Nephron (organoid): ENCODE measurements at regions not wholly inside any gene's neighbourhood (a gene's known extent, or its start where the extent isn't known, plus 50 kb on each side); places are given as distances from the start of the nearest gene placed in this dataset.

Experiments used
- H3K27ac Mint-ChIP-seq, 3 experiments: 2 replicates each; pipeline ENCODE4 v1.8.0; 2020; ENCODE audit warnings: mixed read lengths in 3 of 3, mild to moderate bottlenecking in 2 of 3, moderate library complexity in 1 of 3
- H3K27me3 Mint-ChIP-seq: 2 replicates; pipeline ENCODE4 v1.8.0; 2021; ENCODE audit warnings: low read depth, mild to moderate bottlenecking, moderate library complexity, mixed read lengths
- H3K36me3 Mint-ChIP-seq: 2 replicates; pipeline ENCODE4 v1.8.0; 2020; ENCODE audit warnings: low read depth, mixed read lengths
- H3K4me1 Mint-ChIP-seq: 2 replicates; pipeline ENCODE4 v1.8.0; 2020; ENCODE audit warnings: mixed read lengths
- H3K4me3 Mint-ChIP-seq, 3 experiments: 2 replicates each; pipeline ENCODE4 v1.8.0; 2020; ENCODE audit warnings: mild to moderate bottlenecking in 3 of 3, mixed read lengths in 3 of 3, moderate library complexity in 2 of 3
- H3K9me3 Mint-ChIP-seq: 2 replicates; pipeline ENCODE4 v1.8.0; 2020; ENCODE audit warnings: mixed read lengths
- CTCF ChIP-seq, 3 experiments: fragments of 200-600 bp; sonication (generic); IDR thresholded peaks; one replicate each; pipeline ENCODE4 v1.5.0; 2021; ENCODE audit warnings: antibody characterized with exemption in 3 of 3; ENCODE audit not compliant: unreplicated experiment in 3 of 3

DNA sequence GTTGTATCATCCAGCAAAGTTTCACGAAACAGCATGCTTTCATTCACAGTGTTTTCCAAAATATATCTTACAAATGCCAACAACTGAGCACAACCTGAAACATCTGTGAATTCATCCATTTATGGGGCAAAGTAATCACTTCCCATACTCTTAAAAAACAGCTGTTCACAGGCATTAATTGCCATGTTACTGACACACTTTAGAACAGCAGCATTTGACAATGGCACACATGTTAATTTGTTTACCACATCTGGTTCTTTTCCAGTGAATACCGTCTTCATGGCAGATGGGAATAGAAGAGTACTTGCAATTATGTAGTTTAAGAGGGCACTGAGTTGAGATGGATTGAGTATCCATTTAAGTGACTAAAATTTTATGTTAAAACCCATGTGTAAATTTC is 347.4 kb upstream of the LRP1B start:
- Mint-ChIP-seq H3K36me3 (no peaks in the 10 kb centered on the region), H3K4me1 (no peaks in the 10 kb centered on the region)

DNA sequence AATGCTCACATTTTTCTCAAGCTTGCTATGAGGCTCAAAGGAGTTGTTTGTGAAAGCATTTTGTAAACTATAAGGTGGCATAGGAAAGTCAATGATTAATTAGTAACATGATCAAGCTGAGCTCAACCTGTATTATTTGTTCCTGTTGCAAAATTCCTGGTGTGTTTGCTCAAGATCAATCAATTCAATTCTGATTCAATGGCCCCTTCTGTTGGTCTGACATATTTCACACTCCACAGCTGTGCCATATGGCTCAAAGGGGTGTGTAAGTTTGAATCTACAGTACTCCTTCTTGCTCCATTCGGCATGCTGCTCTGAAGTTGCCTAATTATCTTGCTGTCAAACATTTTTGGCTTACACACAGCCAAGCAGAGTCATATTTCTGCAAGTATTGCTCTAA is 341.6 kb upstream of the LRP1B start:
- no peaks in the 10 kb centered on the region for H3K4me1 Mint-ChIP-seq
- no peak overlapping the region for H3K4me3 Mint-ChIP-seq
- no peaks in the 10 kb centered on the region for H3K27me3 Mint-ChIP-seq
- H3K9me3 Mint-ChIP-seq = no peaks in the 10 kb centered on the region
- H3K27ac Mint-ChIP-seq = no peak overlapping the region
- no peak for TF ChIP-seq CTCF (IDR thresholded peaks at IDR 0.05; ENCODE audit: unreplicated experiment in 3 of 3)
- H3K36me3 Mint-ChIP-seq = no peaks in the 10 kb centered on the region

More for the DNA sequence above, 347.4 kb upstream of the LRP1B start:
- H3K27ac Mint-ChIP-seq = no peak overlapping the region
- no peak for TF ChIP-seq CTCF (IDR thresholded peaks at IDR 0.05; ENCODE audit: unreplicated experiment in 3 of 3)
- no peaks in the 10 kb centered on the region for H3K27me3 Mint-ChIP-seq
- H3K9me3 Mint-ChIP-seq = no peaks in the 10 kb centered on the region
- H3K4me3 Mint-ChIP-seq = no peak overlapping the region

DNA sequence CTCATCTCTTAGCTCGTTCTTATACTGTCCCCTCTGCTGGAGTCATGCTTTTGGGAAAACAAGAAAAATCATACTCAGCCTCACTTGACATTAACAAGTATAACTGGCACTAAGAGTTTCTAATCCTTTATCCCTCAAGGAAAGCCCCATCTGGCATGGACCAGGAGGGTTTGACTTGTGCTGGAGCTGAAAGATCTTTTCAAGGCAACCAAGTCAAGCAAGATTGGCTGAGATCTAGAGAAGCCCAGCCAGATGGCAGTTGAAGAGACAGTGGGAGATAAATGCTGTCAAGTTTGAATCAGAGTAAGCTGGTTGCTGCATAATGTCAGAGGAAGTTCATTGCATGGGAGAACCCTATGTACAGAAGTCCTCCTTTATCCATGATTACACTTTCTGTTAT is 336.5 kb upstream of the LRP1B start:
- Mint-ChIP-seq H3K9me3 (no peaks in the 10 kb centered on the region), H3K4me3 (no peak overlapping the region), H3K4me1 (no peaks in the 10 kb centered on the region), H3K27ac (no peak overlapping the region), H3K27me3 (no peaks in the 10 kb centered on the region), H3K36me3 (no peaks in the 10 kb centered on the region)
- no peak for TF ChIP-seq CTCF (IDR thresholded peaks at IDR 0.05; ENCODE audit: unreplicated experiment in 3 of 3)

DNA sequence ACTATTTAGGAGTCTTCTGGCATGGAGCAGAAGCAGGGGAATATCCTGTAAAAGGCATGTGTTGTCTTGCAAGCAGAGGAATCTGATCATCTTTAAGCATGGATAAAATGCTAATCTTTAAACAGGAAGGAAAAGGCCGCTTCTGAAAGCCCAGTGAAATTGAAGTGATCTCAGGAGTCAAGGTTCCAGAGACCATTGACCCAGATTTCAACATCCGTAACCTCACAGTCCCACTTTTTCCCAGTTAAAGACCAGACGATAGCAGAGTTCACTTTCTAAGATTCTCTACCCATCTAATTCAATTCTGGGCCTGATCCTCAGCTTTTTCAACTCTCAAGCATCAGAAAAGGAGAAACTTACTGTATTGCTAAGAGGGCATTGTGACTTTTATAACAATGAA is 332.2 kb upstream of the LRP1B start:
- no peak for TF ChIP-seq CTCF (IDR thresholded peaks at IDR 0.05; ENCODE audit: unreplicated experiment in 3 of 3)
- H3K27me3 Mint-ChIP-seq = no peaks in the 10 kb centered on the region
- no peaks in the 10 kb centered on the region for H3K4me1 Mint-ChIP-seq
- H3K9me3 Mint-ChIP-seq = no peaks in the 10 kb centered on the region
- no peaks in the 10 kb centered on the region for H3K36me3 Mint-ChIP-seq
- no peak overlapping the region for H3K27ac Mint-ChIP-seq
- no peak overlapping the region for H3K4me3 Mint-ChIP-seq

DNA sequence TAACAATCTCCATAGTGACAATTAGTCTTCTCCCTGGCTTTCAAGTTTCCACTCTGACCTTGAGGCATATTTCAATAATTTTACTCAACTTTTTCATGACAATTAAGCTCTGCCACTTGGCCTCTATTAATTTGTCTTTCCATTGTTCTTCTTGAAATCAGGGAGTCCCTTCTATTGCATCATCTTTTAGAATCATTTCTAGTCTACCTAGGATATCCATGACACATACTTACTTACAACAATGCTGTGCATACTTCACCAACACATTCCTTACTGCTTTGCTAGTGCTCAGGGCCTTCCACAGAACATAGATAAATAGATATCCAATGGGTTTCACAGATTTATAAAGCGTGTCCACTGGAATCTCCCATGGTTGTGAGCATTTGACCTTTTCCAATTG is 331.5 kb upstream of the LRP1B start:
- TF ChIP-seq CTCF (IDR thresholded peaks at IDR 0.05; ENCODE audit: unreplicated experiment in 3 of 3) = no peak
- Mint-ChIP-seq H3K27ac (no peak overlapping the region), H3K36me3 (no peaks in the 10 kb centered on the region), H3K4me3 (no peak overlapping the region), H3K4me1 (no peaks in the 10 kb centered on the region), H3K27me3 (no peaks in the 10 kb centered on the region), H3K9me3 (no peaks in the 10 kb centered on the region)

- Mint-ChIP-seq H3K27ac (no peak overlapping the region), H3K4me1 (no peaks in the 10 kb centered on the region), H3K27me3 (no peaks in the 10 kb centered on the region), H3K36me3 (no peaks in the 10 kb centered on the region), H3K4me3 (no peak overlapping the region), H3K9me3 (no peaks in the 10 kb centered on the region)
- no peak for TF ChIP-seq CTCF (IDR thresholded peaks at IDR 0.05; ENCODE audit: unreplicated experiment in 3 of 3)
Observed at GRCh38 chr2:142445551-142446072, 314.8 kb upstream of the LRP1B start.
